ENCODE measurements at regions not wholly inside any gene's neighbourhood (a gene's known extent, or its start where the extent isn't known, plus 50 kb on each side); places are given as distances from the start of the nearest gene placed in this dataset.

DNA sequence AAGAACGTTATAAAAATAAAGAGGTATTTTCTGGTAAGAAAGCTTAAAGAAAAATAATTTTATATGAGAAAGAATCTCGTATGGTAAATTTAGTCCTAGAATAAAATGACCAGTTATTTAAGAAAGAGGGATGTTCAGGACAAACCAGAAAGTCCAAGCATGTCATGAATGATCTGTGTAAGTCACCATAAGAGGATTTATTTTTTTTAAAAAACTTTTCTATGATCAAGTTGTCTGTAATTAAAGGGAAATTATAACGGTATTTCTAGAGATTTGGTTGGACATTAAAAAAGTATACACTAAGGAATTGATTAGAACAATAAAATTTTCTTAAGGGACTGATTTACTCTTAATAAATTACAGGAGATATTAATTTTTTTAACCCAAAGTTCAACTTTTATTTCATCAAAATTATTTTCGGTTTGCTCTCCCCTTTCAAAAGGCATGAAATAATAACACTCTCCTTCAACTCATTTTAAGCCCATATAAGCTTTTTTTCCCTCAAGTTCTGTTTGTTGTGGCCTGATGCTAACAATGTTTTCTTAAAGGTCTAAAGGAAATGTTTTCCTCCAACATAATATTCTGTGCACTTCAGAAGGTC, 49.9 kb upstream of the CPSF6 start:
- no peak for DNase-seq (ENCODE audit: low spot score)
- no peak overlapping the region for H3K4me3 ChIP-seq (ENCODE audit: low read length in 2 of 2)
- H3K9me3 ChIP-seq (replicated peaks in 1 of 2; ENCODE audit: control insufficient read depth in 2 of 2, insufficient read depth in 1 of 2, low read depth in 1 of 2, low read length in 2 of 2), result peaks cover 5 to 14% of the 10 kb centered on the region in 2 donors
- WGBS, 2 donors (ENCODE audit: extremely low coverage in 2 of 2, insufficient read length in 2 of 2, insufficient replicate concordance in 1 of 2), result 100% methylated on average over 1 of the region's 4 CpGs; no CpG with 5 or more reads in 1 of the 2 donors
- H3K36me3 ChIP-seq (replicated peaks in 1 of 2; ENCODE audit: control insufficient read depth in 2 of 2, insufficient read depth in 2 of 2, low read length in 2 of 2), result no peaks in the 10 kb centered on the region
- H3K14ac ChIP-seq (ENCODE audit: low read length), result no peak overlapping the region
- no peak overlapping the region for H2BK5ac ChIP-seq (ENCODE audit: low read length)
- H3K23ac ChIP-seq (ENCODE audit: low read depth, low read length, poor library complexity), result no peak overlapping the region
- H3K18ac ChIP-seq (ENCODE audit: low read length), result no peak overlapping the region
- H3K4me1 ChIP-seq (ENCODE audit: control insufficient read depth in 2 of 2, insufficient read depth in 1 of 2, low read depth in 1 of 2, low read length in 2 of 2), result no peaks in the 10 kb centered on the region
- H2BK120ac ChIP-seq (ENCODE audit: low read depth, low read length), result no peak overlapping the region
- H2AK5ac ChIP-seq (ENCODE audit: low read depth, low read length), result no peak overlapping the region
- no peak overlapping the region for H3K4ac ChIP-seq (ENCODE audit: low read length)
- no peak overlapping the region for H2BK15ac ChIP-seq (ENCODE audit: low read length)
- H2AFZ ChIP-seq (ENCODE audit: low read length), result no peak overlapping the region
- H3K9ac ChIP-seq (ENCODE audit: low read depth, low read length, poor library complexity), result no peak overlapping the region
- no peak overlapping the region for H3K27ac ChIP-seq (replicated peaks; ENCODE audit: low read length)
- H4K8ac ChIP-seq (ENCODE audit: low read depth, low read length), result no peak overlapping the region
- H4K91ac ChIP-seq (ENCODE audit: low read depth, low read length, poor library complexity), result no peak overlapping the region
- H3K27me3 ChIP-seq (ENCODE audit: control insufficient read depth in 3 of 3, insufficient read depth in 3 of 3, low read depth in 1 of 3, low read length in 3 of 3), result no peaks in the 10 kb centered on the region
- H3K79me1 ChIP-seq (ENCODE audit: low read depth, low read length), result no peaks in the 10 kb centered on the region
- H2BK12ac ChIP-seq (ENCODE audit: low read length), result no peak overlapping the region
- no peak overlapping the region for H3K4me2 ChIP-seq (ENCODE audit: insufficient read depth, low read length, poor library complexity, severe bottlenecking)
